Astrocyte of the spinal cord (primary cell): ENCODE measurements at regions not wholly inside any gene's neighbourhood (a gene's known extent, or its start where the extent isn't known, plus 50 kb on each side); places are given as distances from the start of the nearest gene placed in this dataset.

ENCODE experiments used
- DNase-seq: peaks from one replicate; pipeline ENCODE4 v3.0.0; 2011; ENCODE audit warnings: low read depth, low spot score
- H3K4me3 ChIP-seq: 2 replicates; pipeline ENCODE4 v1.5.1; 2011; ENCODE audit warnings: low read depth, mild to moderate bottlenecking, low read length, moderate library complexity
- in situ Hi-C: cut with HindIII; loops from 2 replicates; pipeline ENCODE4 v1.10.0; 2017; ENCODE audit warnings: low sequenced_read_pairs
- TF ChIP-seq, protein P1 (sequence below): IDR thresholded peaks from 2 replicates; pipeline ENCODE4 v1.5.1; 2012; ENCODE audit warnings: low read depth, mild to moderate bottlenecking, low read length, inconsistent platforms

GRCh38 chr1:30009720-30010119, 713.7 kb downstream of the MATN1 start:
- in situ Hi-C loops = no loop called here
- no peak overlapping the region for H3K4me3 ChIP-seq
- DNase-seq = no peak
- TF ChIP-seq, protein P1, sequence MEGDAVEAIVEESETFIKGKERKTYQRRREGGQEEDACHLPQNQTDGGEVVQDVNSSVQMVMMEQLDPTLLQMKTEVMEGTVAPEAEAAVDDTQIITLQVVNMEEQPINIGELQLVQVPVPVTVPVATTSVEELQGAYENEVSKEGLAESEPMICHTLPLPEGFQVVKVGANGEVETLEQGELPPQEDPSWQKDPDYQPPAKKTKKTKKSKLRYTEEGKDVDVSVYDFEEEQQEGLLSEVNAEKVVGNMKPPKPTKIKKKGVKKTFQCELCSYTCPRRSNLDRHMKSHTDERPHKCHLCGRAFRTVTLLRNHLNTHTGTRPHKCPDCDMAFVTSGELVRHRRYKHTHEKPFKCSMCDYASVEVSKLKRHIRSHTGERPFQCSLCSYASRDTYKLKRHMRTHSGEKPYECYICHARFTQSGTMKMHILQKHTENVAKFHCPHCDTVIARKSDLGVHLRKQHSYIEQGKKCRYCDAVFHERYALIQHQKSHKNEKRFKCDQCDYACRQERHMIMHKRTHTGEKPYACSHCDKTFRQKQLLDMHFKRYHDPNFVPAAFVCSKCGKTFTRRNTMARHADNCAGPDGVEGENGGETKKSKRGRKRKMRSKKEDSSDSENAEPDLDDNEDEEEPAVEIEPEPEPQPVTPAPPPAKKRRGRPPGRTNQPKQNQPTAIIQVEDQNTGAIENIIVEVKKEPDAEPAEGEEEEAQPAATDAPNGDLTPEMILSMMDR = no peak

- no peak overlapping the region for H3K4me3 ChIP-seq
- TF ChIP-seq, protein P1 = no peak
- in situ Hi-C loops = no loop called here
- no peak for DNase-seq
These were observed 714.3 kb downstream of the MATN1 start for GRCh38 chr1:30008998-30009657.

DNA sequence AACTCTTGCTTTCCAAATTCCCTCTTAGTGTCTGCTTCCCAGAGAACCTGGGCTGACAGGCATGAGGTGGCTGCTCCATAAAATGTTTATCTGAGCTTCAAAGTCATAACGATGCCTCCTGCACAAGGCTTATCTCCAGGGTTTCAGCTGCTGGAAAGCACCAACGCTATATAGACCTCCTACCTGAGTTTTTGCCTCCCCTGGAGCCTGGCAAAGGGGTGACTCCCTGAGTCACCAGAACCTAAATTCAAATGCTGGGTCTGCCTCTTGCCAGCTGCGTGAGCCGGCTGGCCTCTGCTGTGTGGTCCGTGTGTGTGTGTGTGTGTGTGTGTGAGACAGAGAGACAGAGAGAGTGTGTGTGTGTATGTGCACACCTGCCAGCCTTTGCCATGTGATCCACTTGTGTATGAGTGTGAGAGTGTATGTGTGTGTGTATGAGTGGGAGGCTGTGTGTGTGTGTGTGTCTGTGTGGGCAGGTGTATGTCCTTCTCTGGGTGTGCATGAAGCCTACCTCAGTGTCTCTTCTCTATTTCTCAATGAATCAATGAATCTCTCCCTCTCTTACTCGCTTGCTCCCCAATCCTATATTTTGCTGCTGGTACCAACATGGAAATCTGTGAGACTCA, 714.9 kb downstream of the MATN1 start:
- TF ChIP-seq, protein P1 = no peak
- H3K4me3 ChIP-seq = no peak overlapping the region
- no peak for DNase-seq
- in situ Hi-C loops = no loop called here

DNA sequence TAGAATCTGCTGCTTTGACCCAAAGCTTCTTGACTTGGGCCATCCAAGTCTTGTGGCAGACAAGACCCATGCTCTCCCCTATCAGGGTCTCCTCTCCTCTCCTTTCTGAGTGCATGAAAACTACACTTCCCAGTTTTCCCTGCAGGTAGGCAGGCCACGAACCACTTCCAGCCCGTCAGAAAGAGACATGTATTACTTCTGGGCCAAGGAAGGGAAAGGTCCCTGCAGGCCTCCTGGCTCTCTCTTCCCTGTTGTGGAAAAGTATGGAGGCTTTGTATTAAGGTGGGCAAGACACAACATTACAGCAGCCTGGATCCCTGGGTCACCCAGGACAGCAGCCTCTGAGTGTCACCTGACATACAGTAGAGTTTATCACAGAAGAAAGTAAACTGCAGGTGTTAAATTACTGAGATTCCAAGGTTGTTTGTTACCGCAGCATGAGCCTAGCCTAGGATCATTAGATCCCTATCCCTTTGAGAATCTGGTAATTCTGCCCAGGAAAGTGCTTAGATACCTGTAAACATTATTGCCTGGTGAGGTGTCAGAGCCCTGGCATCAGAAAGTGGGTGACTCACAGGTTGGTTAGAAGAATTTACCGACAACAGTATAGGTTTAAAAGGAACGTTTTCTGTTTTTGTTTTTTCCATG, 717.3 kb downstream of the MATN1 start:
- TF ChIP-seq, protein P1 = no peak
- no peak overlapping the region for H3K4me3 ChIP-seq
- in situ Hi-C loops = no loop called here
- DNase-seq = no peak

- TF ChIP-seq, protein P1 = no peak
- no peak overlapping the region for H3K4me3 ChIP-seq
- in situ Hi-C loops = no loop called here
- DNase-seq = no peak
These were observed 721.7 kb downstream of the MATN1 start for GRCh38 chr1:30001732-30002039.

DNA sequence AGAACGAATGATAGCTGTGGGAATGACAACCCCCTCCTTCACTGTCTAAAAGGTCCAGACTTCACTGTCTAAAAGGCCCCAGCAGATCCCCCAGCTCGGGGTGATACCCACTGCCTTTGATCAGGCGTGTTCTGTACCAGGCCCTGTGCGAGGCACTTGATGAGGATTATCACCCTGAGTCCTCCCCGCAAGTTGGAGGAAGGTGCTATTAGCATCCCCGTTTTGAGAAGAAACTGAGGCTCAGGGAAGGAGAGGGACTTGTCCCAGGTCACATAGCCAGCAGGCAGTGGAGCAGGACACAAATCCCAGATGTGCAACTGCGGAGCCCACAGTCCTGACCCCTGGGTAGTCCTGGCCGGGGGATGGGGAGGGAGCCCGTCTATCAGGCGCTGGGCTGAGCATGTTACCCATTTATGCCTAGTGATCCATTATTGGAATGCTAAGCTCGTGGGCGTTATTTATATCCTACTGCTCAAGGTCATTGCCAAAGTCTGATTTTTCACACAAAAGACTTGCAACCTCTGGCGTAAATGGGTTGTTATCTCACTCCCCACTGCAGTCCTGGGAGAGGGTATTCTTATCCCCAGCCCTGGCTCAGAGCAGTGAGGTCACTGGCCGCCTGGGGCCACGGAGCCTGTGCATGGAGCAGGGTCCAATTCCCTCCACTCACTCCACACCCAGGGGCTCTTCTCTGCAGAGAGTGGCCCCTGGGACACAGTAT, 722.2 kb downstream of the MATN1 start:
- no peak overlapping the region for H3K4me3 ChIP-seq
- no peak for DNase-seq
- in situ Hi-C loops = no loop called here
- TF ChIP-seq, protein P1 = no peak
